Neural crest cell (in vitro differentiated cells): ENCODE measurements at regions not wholly inside any gene's neighbourhood (a gene's known extent, or its start where the extent isn't known, plus 50 kb on each side); places are given as distances from the start of the nearest gene placed in this dataset.

Source experiments
- DNase-seq: peaks from one replicate; pipeline ENCODE4 v3.0.0; 2021; ENCODE audit warnings: low read depth, mixed read lengths, low spot score
- H3K27ac Mint-ChIP-seq: one replicate; pipeline ENCODE4 v1.8.0; 2021; ENCODE audit warnings: mild to moderate bottlenecking, mixed read lengths; ENCODE audit not compliant: unreplicated experiment
- H3K27me3 Mint-ChIP-seq: 2 replicates; pipeline ENCODE4 v1.8.0; 2021; ENCODE audit warnings: low read depth, mild to moderate bottlenecking, mixed read lengths
- H3K36me3 Mint-ChIP-seq: 2 replicates; pipeline ENCODE4 v1.8.0; 2021; ENCODE audit warnings: low read depth, mild to moderate bottlenecking, mixed read lengths
- H3K4me1 Mint-ChIP-seq: 2 replicates; pipeline ENCODE4 v1.8.0; 2021; ENCODE audit warnings: mixed read lengths
- H3K4me3 Mint-ChIP-seq: one replicate; pipeline ENCODE4 v1.8.0; 2021; ENCODE audit warnings: mild to moderate bottlenecking, mixed read lengths
- H3K9me3 Mint-ChIP-seq: 2 replicates; pipeline ENCODE4 v1.8.0; 2021; ENCODE audit warnings: mixed read lengths
- CTCF ChIP-seq: fragments of 200-600 bp; sonication (generic); conservative IDR thresholded peaks from 2 replicates; pipeline ENCODE4 v1.5.0; 2021; ENCODE audit warnings: antibody characterized with exemption, mild to moderate bottlenecking

GRCh38 chr2:136210822-136211221 lies 92.9 kb upstream of the CXCR4 start:
- no peak overlapping the region for H3K27ac Mint-ChIP-seq
- H3K27me3 Mint-ChIP-seq = no peaks in the 10 kb centered on the region
- no peak overlapping the region for H3K4me3 Mint-ChIP-seq
- H3K9me3 Mint-ChIP-seq = peaks cover 11% of the 10 kb centered on the region
- no peak for DNase-seq
- H3K36me3 Mint-ChIP-seq = peaks cover 8% of the 10 kb centered on the region
- no peak for TF ChIP-seq CTCF
- H3K4me1 Mint-ChIP-seq = peaks cover 13% of the 10 kb centered on the region

GRCh38 chr2:136210455-136210805 lies 92.5 kb upstream of the CXCR4 start:
- H3K4me3 Mint-ChIP-seq = no peak overlapping the region
- H3K4me1 Mint-ChIP-seq = peaks cover 13% of the 10 kb centered on the region
- H3K27ac Mint-ChIP-seq = no peak overlapping the region
- DNase-seq = no peak
- H3K27me3 Mint-ChIP-seq = no peaks in the 10 kb centered on the region
- no peak for TF ChIP-seq CTCF
- H3K9me3 Mint-ChIP-seq = peaks cover 11% of the 10 kb centered on the region
- H3K36me3 Mint-ChIP-seq = peaks cover 8% of the 10 kb centered on the region

- no peak overlapping the region for H3K4me3 Mint-ChIP-seq
- DNase-seq = no peak
- H3K4me1 Mint-ChIP-seq = peaks cover 13% of the 10 kb centered on the region
- no peaks in the 10 kb centered on the region for H3K27me3 Mint-ChIP-seq
- H3K27ac Mint-ChIP-seq = no peak overlapping the region
- peaks cover 8% of the 10 kb centered on the region for H3K36me3 Mint-ChIP-seq
- peaks cover 11% of the 10 kb centered on the region for H3K9me3 Mint-ChIP-seq
- no peak for TF ChIP-seq CTCF
These were observed 91.9 kb upstream of the CXCR4 start for GRCh38 chr2:136209561-136210454.

- H3K27me3 Mint-ChIP-seq = no peaks in the 10 kb centered on the region
- no peak for DNase-seq
- H3K36me3 Mint-ChIP-seq = peaks cover 8% of the 10 kb centered on the region
- H3K4me1 Mint-ChIP-seq = peaks cover 8% of the 10 kb centered on the region
- no peak overlapping the region for H3K27ac Mint-ChIP-seq
- no peak for TF ChIP-seq CTCF
- no peak overlapping the region for H3K4me3 Mint-ChIP-seq
- H3K9me3 Mint-ChIP-seq = peaks cover 11% of the 10 kb centered on the region
These were observed 90.9 kb upstream of the CXCR4 start for GRCh38 chr2:136208682-136209420.

GRCh38 chr2:136207665-136208064 lies 89.7 kb upstream of the CXCR4 start:
- Mint-ChIP-seq H3K36me3 (peaks cover 8% of the 10 kb centered on the region), H3K9me3 (peaks cover 14% of the 10 kb centered on the region), H3K27ac (no peak overlapping the region), H3K4me3 (no peak overlapping the region), H3K27me3 (no peaks in the 10 kb centered on the region), H3K4me1 (peaks cover 8% of the 10 kb centered on the region)
- TF ChIP-seq CTCF = no peak
- no peak for DNase-seq
